ENCODE measurements at regions not wholly inside any gene's neighbourhood (a gene's known extent, or its start where the extent isn't known, plus 50 kb on each side); places are given as distances from the start of the nearest gene placed in this dataset.

DNA sequence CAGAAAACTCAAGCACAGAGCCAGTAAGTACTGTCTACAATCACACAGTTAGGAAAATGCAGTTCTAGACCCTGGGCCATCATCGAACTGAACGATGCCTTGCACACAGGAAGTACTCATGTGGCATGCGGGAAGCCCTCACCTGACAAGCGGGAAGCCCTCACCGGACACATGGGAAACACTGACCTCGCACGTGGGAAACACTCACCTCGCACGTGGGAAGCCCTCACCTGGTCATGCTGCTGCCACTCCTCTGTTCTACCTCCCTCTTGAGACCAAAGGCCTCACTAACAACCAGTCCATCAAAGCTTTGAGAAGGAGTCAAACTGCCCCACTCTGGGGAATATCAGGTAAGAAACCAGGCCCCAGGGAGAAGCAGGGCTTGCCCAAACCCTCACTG, 105.6 kb upstream of the PTPRT start:
- TF ChIP-seq PKNOX1 (IDR thresholded peaks at IDR 0.05) (no peak), SUZ12 (IDR thresholded peaks at IDR 0.05) (no peak), ELF4 (IDR thresholded peaks at IDR 0.05) (no peak), ZNF384 (IDR thresholded peaks at IDR 0.05) (no peak), BHLHE40 (IDR thresholded peaks at IDR 0.05; ENCODE audit: borderline replicate concordance) (no peak), FOXK2 (IDR thresholded peaks at IDR 0.05) (no peak), TARDBP (IDR thresholded peaks at IDR 0.05) (no peak), SP1 (IDR thresholded peaks at IDR 0.05) (no peak), ARNT (IDR thresholded peaks at IDR 0.05) (no peak), FOXA1 (IDR thresholded peaks at IDR 0.05) (no peak), NFRKB (IDR thresholded peaks at IDR 0.05) (no peak)
